GM23338 (cell line): ENCODE measurements at regions not wholly inside any gene's neighbourhood (a gene's known extent, or its start where the extent isn't known, plus 50 kb on each side); places are given as distances from the start of the nearest gene placed in this dataset.

Experiments used
- ATAC-seq: fragments of 200-7000 bp; cut with Tn5 transposase; 3 replicates; pipeline ENCODE4 v1.9.1; 2020
- DNase-seq: peaks from one replicate; pipeline ENCODE4 v3.0.0-alpha.2; 2015; ENCODE audit warnings: low spot score
- H2AFZ ChIP-seq: fragments of 200-600 bp; sonication (generic); 2 replicates; pipeline ENCODE4 v1.8.0; 2016; ENCODE audit warnings: antibody characterized with exemption, mild to moderate bottlenecking, moderate library complexity
- H3F3A ChIP-seq: fragments of 200-600 bp; sonication (generic); replicated peaks from 2 replicates; pipeline ENCODE4 v1.8.0; 2017; ENCODE audit warnings: antibody characterized with exemption, mixed run types, low read depth
- H3K27ac ChIP-seq: fragments of 200-600 bp; sonication (generic); 2 replicates; pipeline ENCODE4 v1.6.1; 2016; ENCODE audit warnings: low read depth
- H3K27me3 ChIP-seq: fragments of 200-600 bp; sonication (generic); 2 replicates; pipeline ENCODE4 v1.8.0; 2016; ENCODE audit warnings: mild to moderate bottlenecking, mixed run types, moderate library complexity; ENCODE audit not compliant: insufficient read depth
- H3K36me3 ChIP-seq: fragments of 200-600 bp; sonication (generic); 2 replicates; pipeline ENCODE4 v1.8.0; 2016; ENCODE audit warnings: mild to moderate bottlenecking; ENCODE audit not compliant: insufficient read depth
- H3K4me1 ChIP-seq: fragments of 200-600 bp; sonication (generic); 2 replicates; pipeline ENCODE4 v1.8.0; 2016; ENCODE audit warnings: mild to moderate bottlenecking, moderate library complexity; ENCODE audit not compliant: insufficient read depth
- H3K4me2 ChIP-seq: fragments of 200-600 bp; sonication (generic); 2 replicates; pipeline ENCODE4 v1.7.1; 2017; ENCODE audit warnings: mixed run types
- H3K4me3 ChIP-seq: fragments of 200-600 bp; sonication (generic); 2 replicates; pipeline ENCODE4 v1.6.1; 2016; ENCODE audit warnings: mixed run types
- H3K79me2 ChIP-seq: fragments of 200-600 bp; sonication (generic); replicated peaks from 2 replicates; pipeline ENCODE4 v1.8.0; 2017; ENCODE audit warnings: mild to moderate bottlenecking; ENCODE audit not compliant: insufficient read depth
- H3K9me2 ChIP-seq: fragments of 200-600 bp; sonication (generic); 2 replicates; pipeline ENCODE4 v1.8.0; 2017; ENCODE audit not compliant: insufficient read depth
- H4K20me1 ChIP-seq: fragments of 200-600 bp; sonication (generic); replicated peaks from 2 replicates; pipeline ENCODE4 v1.8.0; 2017; ENCODE audit warnings: mild to moderate bottlenecking; ENCODE audit not compliant: insufficient read depth
- H3K27ac Mint-ChIP-seq: 2 replicates; pipeline ENCODE4 v1.8.0; 2020; ENCODE audit warnings: inconsistent platforms, mild to moderate bottlenecking, moderate library complexity, mixed read lengths
- H3K27me3 Mint-ChIP-seq: 3 replicates; pipeline ENCODE4 v1.8.0; 2022; ENCODE audit warnings: low read depth, mild to moderate bottlenecking, moderate library complexity, mixed read lengths, inconsistent platforms; ENCODE audit not compliant: insufficient read depth, poor library complexity
- H3K36me3 Mint-ChIP-seq: 3 replicates; pipeline ENCODE4 v1.8.0; 2021; ENCODE audit warnings: low read depth, mild to moderate bottlenecking, inconsistent platforms, moderate library complexity, mixed read lengths
- H3K4me1 Mint-ChIP-seq: 3 replicates; pipeline ENCODE4 v1.8.0; 2020; ENCODE audit warnings: mild to moderate bottlenecking, inconsistent platforms, mixed read lengths
- H3K4me3 Mint-ChIP-seq: 3 replicates; pipeline ENCODE4 v1.8.0; 2021; ENCODE audit warnings: moderate library complexity, mild to moderate bottlenecking, inconsistent platforms, mixed read lengths
- H3K9me3 Mint-ChIP-seq: 3 replicates; pipeline ENCODE4 v1.8.0; 2020; ENCODE audit warnings: moderate library complexity, mild to moderate bottlenecking, inconsistent platforms, mixed read lengths
- CREB1 ChIP-seq: fragments of 250-450 bp; sonication (Bioruptor Pico); IDR thresholded peaks from 2 replicates; pipeline ENCODE4 v1.5.0; 2020; ENCODE audit warnings: low read depth, mild to moderate bottlenecking, moderate library complexity
- EZH2 ChIP-seq: fragments of 200-600 bp; sonication (generic); IDR thresholded peaks from one replicate; pipeline ENCODE4 v1.8.0; 2017; ENCODE audit warnings: antibody characterized with exemption, mild to moderate bottlenecking, low read depth; ENCODE audit not compliant: unreplicated experiment
- EZH2phosphoT487 ChIP-seq: fragments of 200-600 bp; sonication (generic); IDR thresholded peaks from one replicate; pipeline ENCODE4 v1.8.1; 2018; ENCODE audit warnings: antibody characterized with exemption; ENCODE audit not compliant: unreplicated experiment
- JUNB ChIP-seq: IDR thresholded peaks from one replicate; pipeline ENCODE4 v1.6.1; 2016; ENCODE audit warnings: antibody characterized with exemption; ENCODE audit not compliant: unreplicated experiment
- NANOG ChIP-seq: IDR thresholded peaks from 2 replicates; pipeline ENCODE4 v1.6.1; 2016; ENCODE audit warnings: antibody characterized with exemption, borderline replicate concordance
- POLR2AphosphoS5 ChIP-seq: IDR thresholded peaks from 2 replicates; pipeline ENCODE4 v1.6.1; 2016; ENCODE audit warnings: antibody characterized with exemption, low read depth
- STAT1 ChIP-seq: IDR thresholded peaks from one replicate; pipeline ENCODE4 v1.6.1; 2016; ENCODE audit warnings: antibody characterized with exemption; ENCODE audit not compliant: unreplicated experiment
- ZNF114 ChIP-seq: fragments of 250-450 bp; sonication (Bioruptor Pico); IDR thresholded peaks from 2 replicates; pipeline ENCODE4 v1.5.0; 2020; ENCODE audit warnings: mild to moderate bottlenecking, moderate library complexity
- ZNF331 ChIP-seq: fragments of 250-450 bp; sonication (Bioruptor Pico); IDR thresholded peaks from 2 replicates; pipeline ENCODE4 v1.5.0; 2020; ENCODE audit warnings: low read depth, mild to moderate bottlenecking, moderate library complexity
- TF ChIP-seq, protein P1 (sequence below), 2 experiments: fragments of 200-600 bp in 1 of 2; sonication (generic) in 1 of 2; conservative IDR thresholded peaks; 2 replicates each; pipeline versions ENCODE4 v1.5.1 to v1.6.1; 2016 to 2017; ENCODE audit warnings: antibody characterized with exemption in 2 of 2, low read depth in 2 of 2, mild to moderate bottlenecking in 2 of 2, moderate library complexity in 1 of 2
- TF ChIP-seq, protein P2 (sequence below): fragments of 250-450 bp; sonication (Bioruptor Pico); IDR thresholded peaks from 2 replicates; pipeline ENCODE4 v1.5.0; 2020; ENCODE audit warnings: mild to moderate bottlenecking, moderate library complexity
- TF ChIP-seq, protein P3 (sequence below): IDR thresholded peaks from 2 replicates; pipeline ENCODE4 v1.6.1; 2016; ENCODE audit warnings: antibody characterized with exemption

DNA sequence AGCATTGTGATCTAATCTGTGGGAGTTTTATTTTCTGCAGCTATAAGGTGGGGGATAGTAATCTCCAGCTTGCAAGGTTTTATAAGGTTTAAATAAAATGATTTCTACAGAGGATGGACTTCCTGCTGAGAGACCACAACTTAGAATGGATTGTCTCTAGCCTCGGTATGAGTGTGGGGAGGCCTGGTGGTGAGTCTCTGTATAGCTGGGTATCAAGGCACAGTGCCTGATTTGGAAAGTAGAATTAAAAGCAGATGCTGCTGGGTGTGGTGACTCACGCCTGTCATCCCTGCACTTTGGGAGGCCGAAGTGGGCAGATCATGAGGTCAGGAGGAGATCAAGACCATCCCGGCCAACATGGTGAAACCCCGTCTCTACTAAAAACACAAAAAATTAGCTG, 162.0 kb upstream of the GATB start:
- Mint-ChIP-seq H3K4me1 (no peaks in the 10 kb centered on the region; the same call in 2 of the 3 replicates), H3K27me3 (no peaks in the 10 kb centered on the region), H3K4me3 (no peak overlapping the region), H3K36me3 (no peaks in the 10 kb centered on the region), H3K9me3 (no peaks in the 10 kb centered on the region; the same call in 2 of the 3 replicates), H3K27ac (no peak overlapping the region)
- DNase-seq (no peak), ATAC-seq (no peak; the same call in 2 of the 3 replicates)
- no peak for TF ChIP-seq POLR2AphosphoS5
- no peak for TF ChIP-seq ZNF331
- no peak for TF ChIP-seq STAT1
- TF ChIP-seq NANOG: no peak
- TF ChIP-seq CREB1: no peak
- no peak for TF ChIP-seq JUNB
- TF ChIP-seq, protein P1, sequence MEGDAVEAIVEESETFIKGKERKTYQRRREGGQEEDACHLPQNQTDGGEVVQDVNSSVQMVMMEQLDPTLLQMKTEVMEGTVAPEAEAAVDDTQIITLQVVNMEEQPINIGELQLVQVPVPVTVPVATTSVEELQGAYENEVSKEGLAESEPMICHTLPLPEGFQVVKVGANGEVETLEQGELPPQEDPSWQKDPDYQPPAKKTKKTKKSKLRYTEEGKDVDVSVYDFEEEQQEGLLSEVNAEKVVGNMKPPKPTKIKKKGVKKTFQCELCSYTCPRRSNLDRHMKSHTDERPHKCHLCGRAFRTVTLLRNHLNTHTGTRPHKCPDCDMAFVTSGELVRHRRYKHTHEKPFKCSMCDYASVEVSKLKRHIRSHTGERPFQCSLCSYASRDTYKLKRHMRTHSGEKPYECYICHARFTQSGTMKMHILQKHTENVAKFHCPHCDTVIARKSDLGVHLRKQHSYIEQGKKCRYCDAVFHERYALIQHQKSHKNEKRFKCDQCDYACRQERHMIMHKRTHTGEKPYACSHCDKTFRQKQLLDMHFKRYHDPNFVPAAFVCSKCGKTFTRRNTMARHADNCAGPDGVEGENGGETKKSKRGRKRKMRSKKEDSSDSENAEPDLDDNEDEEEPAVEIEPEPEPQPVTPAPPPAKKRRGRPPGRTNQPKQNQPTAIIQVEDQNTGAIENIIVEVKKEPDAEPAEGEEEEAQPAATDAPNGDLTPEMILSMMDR (conservative IDR thresholded peaks at IDR 0.05; ENCODE audit: low read depth in 2 of 2): no peak
- TF ChIP-seq EZH2: no peak
- TF ChIP-seq ZNF114 (CRISPR knock-in tag): no peak
- TF ChIP-seq, protein P2, sequence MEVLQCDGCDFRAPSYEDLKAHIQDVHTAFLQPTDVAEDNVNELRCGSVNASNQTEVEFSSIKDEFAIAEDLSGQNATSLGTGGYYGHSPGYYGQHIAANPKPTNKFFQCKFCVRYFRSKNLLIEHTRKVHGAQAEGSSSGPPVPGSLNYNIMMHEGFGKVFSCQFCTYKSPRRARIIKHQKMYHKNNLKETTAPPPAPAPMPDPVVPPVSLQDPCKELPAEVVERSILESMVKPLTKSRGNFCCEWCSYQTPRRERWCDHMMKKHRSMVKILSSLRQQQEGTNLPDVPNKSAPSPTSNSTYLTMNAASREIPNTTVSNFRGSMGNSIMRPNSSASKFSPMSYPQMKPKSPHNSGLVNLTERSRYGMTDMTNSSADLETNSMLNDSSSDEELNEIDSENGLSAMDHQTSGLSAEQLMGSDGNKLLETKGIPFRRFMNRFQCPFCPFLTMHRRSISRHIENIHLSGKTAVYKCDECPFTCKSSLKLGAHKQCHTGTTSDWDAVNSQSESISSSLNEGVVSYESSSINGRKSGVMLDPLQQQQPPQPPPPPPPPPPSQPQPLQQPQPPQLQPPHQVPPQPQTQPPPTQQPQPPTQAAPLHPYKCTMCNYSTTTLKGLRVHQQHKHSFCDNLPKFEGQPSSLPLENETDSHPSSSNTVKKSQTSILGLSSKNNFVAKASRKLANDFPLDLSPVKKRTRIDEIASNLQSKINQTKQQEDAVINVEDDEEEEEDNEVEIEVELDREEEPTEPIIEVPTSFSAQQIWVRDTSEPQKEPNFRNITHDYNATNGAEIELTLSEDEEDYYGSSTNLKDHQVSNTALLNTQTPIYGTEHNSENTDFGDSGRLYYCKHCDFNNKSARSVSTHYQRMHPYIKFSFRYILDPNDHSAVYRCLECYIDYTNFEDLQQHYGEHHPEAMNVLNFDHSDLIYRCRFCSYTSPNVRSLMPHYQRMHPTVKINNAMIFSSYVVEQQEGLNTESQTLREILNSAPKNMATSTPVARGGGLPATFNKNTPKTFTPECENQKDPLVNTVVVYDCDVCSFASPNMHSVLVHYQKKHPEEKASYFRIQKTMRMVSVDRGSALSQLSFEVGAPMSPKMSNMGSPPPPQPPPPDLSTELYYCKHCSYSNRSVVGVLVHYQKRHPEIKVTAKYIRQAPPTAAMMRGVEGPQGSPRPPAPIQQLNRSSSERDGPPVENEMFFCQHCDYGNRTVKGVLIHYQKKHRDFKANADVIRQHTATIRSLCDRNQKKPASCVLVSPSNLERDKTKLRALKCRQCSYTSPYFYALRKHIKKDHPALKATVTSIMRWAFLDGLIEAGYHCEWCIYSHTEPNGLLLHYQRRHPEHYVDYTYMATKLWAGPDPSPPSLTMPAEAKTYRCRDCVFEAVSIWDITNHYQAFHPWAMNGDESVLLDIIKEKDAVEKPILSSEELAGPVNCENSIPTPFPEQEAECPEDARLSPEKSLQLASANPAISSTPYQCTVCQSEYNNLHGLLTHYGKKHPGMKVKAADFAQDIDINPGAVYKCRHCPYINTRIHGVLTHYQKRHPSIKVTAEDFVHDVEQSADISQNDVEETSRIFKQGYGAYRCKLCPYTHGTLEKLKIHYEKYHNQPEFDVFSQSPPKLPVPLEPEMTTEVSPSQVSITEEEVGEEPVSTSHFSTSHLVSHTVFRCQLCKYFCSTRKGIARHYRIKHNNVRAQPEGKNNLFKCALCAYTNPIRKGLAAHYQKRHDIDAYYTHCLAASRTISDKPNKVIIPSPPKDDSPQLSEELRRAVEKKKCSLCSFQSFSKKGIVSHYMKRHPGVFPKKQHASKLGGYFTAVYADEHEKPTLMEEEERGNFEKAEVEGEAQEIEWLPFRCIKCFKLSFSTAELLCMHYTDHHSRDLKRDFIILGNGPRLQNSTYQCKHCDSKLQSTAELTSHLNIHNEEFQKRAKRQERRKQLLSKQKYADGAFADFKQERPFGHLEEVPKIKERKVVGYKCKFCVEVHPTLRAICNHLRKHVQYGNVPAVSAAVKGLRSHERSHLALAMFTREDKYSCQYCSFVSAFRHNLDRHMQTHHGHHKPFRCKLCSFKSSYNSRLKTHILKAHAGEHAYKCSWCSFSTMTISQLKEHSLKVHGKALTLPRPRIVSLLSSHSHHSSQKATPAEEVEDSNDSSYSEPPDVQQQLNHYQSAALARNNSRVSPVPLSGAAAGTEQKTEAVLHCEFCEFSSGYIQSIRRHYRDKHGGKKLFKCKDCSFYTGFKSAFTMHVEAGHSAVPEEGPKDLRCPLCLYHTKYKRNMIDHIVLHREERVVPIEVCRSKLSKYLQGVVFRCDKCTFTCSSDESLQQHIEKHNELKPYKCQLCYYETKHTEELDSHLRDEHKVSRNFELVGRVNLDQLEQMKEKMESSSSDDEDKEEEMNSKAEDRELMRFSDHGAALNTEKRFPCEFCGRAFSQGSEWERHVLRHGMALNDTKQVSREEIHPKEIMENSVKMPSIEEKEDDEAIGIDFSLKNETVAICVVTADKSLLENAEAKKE (CRISPR knock-in tag): no peak
- TF ChIP-seq, protein P3, sequence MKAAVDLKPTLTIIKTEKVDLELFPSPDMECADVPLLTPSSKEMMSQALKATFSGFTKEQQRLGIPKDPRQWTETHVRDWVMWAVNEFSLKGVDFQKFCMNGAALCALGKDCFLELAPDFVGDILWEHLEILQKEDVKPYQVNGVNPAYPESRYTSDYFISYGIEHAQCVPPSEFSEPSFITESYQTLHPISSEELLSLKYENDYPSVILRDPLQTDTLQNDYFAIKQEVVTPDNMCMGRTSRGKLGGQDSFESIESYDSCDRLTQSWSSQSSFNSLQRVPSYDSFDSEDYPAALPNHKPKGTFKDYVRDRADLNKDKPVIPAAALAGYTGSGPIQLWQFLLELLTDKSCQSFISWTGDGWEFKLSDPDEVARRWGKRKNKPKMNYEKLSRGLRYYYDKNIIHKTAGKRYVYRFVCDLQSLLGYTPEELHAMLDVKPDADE: no peak
- TF ChIP-seq EZH2phosphoT487: no peak
- H3K4me1 ChIP-seq: no peaks in the 10 kb centered on the region
- H3K4me2 ChIP-seq: no peak overlapping the region
- H3F3A ChIP-seq: no peaks in the 10 kb centered on the region
- H3K27ac ChIP-seq: no peak overlapping the region
- no peaks in the 10 kb centered on the region for H3K27me3 ChIP-seq
- no peak overlapping the region for H3K4me3 ChIP-seq
- H3K79me2 ChIP-seq: no peaks in the 10 kb centered on the region
- peaks cover 14% of the 10 kb centered on the region; the same call in 1 of the 2 replicates for H3K9me2 ChIP-seq
- H2AFZ ChIP-seq: no peak overlapping the region
- H3K36me3 ChIP-seq: no peaks in the 10 kb centered on the region
- no peaks in the 10 kb centered on the region for H4K20me1 ChIP-seq
